Fibroblast of mammary gland (primary cell): ENCODE measurements at regions not wholly inside any gene's neighbourhood (a gene's known extent, or its start where the extent isn't known, plus 50 kb on each side); places are given as distances from the start of the nearest gene placed in this dataset.

Experiments
- DNase-seq: peaks from one replicate; pipeline ENCODE4 v3.0.0-alpha.2; 2010; ENCODE audit warnings: low read depth
- H3K4me3 ChIP-seq: 2 replicates; pipeline ENCODE4 v1.5.1; 2011; ENCODE audit warnings: low read depth, mild to moderate bottlenecking, low read length, moderate library complexity; ENCODE audit not compliant: control insufficient read depth
- TF ChIP-seq, protein P1 (sequence below): conservative IDR thresholded peaks from 2 replicates; pipeline ENCODE4 v1.5.1; 2011; ENCODE audit warnings: low read depth, low read length, inconsistent platforms; ENCODE audit not compliant: control insufficient read depth, insufficient read depth

DNA sequence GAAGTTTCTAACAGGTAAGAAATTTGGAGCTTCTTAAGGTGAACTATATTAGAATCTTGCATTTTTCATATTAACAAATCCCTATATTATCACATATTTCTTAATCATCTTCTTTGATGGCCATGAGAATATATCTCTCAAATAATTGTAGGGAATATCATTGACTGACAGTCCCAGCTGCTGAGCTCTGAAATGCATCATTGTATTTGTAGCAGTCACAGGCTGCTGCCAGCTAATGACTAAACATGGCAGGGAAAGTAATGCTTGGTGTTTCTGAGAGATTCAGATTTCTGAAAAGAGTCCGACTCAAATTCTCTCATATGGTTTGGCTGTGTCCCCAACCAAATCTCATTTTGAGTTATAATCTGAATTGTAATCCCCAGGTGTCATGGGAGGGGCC lies 171.9 kb downstream of the TRAM1L1 start:
- H3K4me3 ChIP-seq = no peak overlapping the region
- TF ChIP-seq, protein P1, sequence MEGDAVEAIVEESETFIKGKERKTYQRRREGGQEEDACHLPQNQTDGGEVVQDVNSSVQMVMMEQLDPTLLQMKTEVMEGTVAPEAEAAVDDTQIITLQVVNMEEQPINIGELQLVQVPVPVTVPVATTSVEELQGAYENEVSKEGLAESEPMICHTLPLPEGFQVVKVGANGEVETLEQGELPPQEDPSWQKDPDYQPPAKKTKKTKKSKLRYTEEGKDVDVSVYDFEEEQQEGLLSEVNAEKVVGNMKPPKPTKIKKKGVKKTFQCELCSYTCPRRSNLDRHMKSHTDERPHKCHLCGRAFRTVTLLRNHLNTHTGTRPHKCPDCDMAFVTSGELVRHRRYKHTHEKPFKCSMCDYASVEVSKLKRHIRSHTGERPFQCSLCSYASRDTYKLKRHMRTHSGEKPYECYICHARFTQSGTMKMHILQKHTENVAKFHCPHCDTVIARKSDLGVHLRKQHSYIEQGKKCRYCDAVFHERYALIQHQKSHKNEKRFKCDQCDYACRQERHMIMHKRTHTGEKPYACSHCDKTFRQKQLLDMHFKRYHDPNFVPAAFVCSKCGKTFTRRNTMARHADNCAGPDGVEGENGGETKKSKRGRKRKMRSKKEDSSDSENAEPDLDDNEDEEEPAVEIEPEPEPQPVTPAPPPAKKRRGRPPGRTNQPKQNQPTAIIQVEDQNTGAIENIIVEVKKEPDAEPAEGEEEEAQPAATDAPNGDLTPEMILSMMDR = no peak
- DNase-seq = no peak

DNA sequence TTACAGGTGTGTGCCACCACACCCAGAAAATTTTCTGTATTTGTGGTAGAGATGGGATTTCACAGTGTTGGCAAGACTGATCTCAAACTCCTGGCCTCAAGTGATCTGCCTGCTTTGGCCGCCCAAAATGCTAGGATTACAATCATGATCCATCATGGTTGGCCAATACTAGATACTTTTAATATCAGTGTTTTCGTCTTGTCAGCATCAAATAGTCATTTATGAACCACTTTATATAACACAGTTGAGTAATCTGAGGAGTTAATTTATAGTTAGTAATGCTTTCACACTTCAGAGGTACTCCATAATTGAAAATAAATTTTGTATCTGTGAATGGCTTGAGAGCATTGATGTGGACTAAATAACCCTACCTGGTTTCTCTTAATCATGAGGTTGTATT lies 178.6 kb downstream of the TRAM1L1 start:
- DNase-seq = no peak
- H3K4me3 ChIP-seq = no peak overlapping the region
- TF ChIP-seq, protein P1 = no peak

DNA sequence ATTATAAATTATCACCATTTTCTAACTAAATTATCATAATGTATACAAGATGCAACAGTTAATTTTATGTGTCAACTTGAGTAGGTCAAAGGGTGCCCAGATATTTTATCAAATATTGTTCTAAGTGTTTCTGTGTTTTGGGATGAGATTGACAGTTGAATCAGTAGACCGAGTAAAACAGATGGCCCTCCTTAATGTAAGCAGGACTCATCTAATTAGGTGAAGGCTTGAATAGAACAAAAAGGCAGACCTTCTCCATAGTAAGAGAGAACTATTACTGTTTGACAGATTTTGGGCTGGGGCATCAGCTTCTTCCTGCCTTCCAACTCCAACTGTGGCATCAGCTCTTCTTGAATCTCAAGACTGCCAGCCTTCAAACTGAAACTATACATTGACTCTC lies 185.8 kb downstream of the TRAM1L1 start:
- TF ChIP-seq, protein P1 = no peak
- no peak for DNase-seq

DNA sequence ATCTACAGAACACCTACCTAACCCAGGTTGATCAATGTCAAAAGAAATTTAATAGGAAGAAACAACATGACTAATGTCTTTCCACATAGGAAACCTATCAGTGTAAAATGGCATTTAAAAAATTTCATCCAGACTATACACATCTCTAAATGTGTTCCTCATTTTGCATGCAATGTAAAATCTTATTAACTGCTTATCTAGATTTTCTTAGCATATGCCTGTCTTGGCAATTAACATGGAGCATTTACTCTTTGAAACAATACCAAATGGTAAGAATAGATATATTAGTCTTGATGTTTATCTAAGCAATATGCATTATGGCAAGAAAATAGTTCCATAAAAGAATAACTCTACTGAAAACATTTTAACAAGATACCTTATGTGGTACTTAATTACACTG lies 199.8 kb downstream of the TRAM1L1 start:
- TF ChIP-seq, protein P1 = no peak
- H3K4me3 ChIP-seq = no peak overlapping the region
- no peak for DNase-seq

More for the DNA sequence above, 185.8 kb downstream of the TRAM1L1 start:
- H3K4me3 ChIP-seq = no peak overlapping the region

DNA sequence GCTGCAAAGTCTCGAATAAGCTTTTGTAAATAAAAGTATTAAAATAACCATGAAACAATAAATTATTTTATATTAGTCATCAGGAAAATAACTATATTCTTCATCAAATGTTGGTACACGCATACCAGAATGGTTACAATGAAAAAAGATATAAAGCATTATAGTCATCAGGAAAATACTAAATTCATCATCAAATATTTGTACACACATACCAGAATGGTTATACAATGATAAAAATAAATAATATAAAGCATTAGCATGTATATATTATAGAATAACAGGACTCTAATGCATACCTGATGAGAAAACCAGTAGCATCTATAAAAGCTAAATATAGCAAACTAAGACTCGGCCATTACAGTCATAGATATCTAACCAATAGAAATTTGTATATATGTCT lies 202.9 kb downstream of the TRAM1L1 start:
- H3K4me3 ChIP-seq = no peak overlapping the region
- TF ChIP-seq, protein P1 = no peak
- DNase-seq = no peak

DNA sequence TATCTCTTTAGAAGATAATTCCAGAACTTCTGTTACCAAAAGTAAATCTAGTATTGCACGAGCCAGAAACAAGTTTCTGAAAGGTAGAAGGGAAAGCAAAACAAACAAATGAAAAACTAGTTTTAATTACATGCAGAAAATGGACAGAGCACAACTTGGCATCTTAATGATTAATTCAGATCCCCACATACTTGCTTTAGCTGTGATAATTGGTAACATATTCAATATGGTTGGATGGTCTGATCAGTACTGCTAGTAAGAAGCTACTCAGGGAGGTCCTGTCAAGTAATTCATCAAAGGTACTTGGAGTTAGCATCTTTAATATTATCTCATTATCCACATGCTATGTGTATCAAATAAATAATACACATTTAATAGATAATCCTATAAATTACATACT lies 204.3 kb downstream of the TRAM1L1 start:
- no peak overlapping the region for H3K4me3 ChIP-seq
- TF ChIP-seq, protein P1 = no peak
- no peak for DNase-seq

DNA sequence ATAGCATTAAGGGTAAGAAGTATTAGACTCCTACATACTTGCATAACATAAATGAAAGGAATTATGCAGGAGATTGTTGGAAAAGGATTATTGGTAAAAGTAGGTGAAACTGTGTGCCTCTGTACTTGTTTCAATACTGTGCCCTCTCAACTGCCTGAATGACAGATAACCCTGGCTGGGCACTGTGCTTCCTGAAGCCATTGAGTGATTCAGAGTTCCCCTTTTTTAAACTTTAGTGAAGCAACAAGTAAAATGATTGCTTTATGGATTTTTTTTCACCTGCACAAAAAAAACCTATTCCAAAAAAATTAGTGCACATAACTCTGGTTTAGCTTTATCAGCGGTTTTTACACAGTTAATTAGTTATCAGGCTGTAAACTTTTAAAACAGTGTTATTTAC lies 204.8 kb downstream of the TRAM1L1 start:
- TF ChIP-seq, protein P1 = no peak
- no peak overlapping the region for H3K4me3 ChIP-seq
- DNase-seq = no peak
